ENCODE measurements at regions not wholly inside any gene's neighbourhood (a gene's known extent, or its start where the extent isn't known, plus 50 kb on each side); places are given as distances from the start of the nearest gene placed in this dataset.

DNA sequence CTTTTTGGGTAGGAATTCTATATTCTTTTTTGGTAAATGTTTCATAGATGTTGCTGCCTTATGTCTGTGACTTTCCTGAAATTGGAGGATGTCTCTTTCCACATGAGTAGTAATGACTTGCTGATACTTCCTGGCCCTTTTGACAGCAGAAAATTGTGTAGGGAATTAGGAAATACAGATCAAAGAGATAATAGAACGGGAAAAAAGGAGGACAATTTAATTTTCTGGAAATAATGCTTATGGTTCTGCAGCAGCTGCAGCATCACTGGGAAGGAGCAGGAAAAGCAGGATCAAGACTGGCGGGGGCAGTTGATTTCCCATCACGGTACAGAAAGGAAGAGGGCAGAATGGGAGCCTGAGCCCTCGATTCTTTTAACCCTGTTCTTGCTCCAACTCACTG lies 68.8 kb upstream of the PZP start:
- H3K27me3 ChIP-seq (ENCODE audit: control insufficient read depth, insufficient read depth, low read length): no peaks in the 10 kb centered on the region
- ChIA-PET CTCF (no interaction called here), POLR2A (no interaction called here)
- no peak overlapping the region for H3K27ac ChIP-seq (ENCODE audit: low read depth, low read length)
- TF ChIP-seq, protein P1, sequence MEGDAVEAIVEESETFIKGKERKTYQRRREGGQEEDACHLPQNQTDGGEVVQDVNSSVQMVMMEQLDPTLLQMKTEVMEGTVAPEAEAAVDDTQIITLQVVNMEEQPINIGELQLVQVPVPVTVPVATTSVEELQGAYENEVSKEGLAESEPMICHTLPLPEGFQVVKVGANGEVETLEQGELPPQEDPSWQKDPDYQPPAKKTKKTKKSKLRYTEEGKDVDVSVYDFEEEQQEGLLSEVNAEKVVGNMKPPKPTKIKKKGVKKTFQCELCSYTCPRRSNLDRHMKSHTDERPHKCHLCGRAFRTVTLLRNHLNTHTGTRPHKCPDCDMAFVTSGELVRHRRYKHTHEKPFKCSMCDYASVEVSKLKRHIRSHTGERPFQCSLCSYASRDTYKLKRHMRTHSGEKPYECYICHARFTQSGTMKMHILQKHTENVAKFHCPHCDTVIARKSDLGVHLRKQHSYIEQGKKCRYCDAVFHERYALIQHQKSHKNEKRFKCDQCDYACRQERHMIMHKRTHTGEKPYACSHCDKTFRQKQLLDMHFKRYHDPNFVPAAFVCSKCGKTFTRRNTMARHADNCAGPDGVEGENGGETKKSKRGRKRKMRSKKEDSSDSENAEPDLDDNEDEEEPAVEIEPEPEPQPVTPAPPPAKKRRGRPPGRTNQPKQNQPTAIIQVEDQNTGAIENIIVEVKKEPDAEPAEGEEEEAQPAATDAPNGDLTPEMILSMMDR (IDR thresholded peaks at IDR 0.05; ENCODE audit: low read depth, low read length): no peak
- no peak for DNase-seq (ENCODE audit: low read depth, low spot score)
- H3K4me3 ChIP-seq (ENCODE audit: low read depth, low read length): no peak overlapping the region
- H3K9me3 ChIP-seq (ENCODE audit: control insufficient read depth, insufficient read depth, low read length): no peaks in the 10 kb centered on the region

DNA sequence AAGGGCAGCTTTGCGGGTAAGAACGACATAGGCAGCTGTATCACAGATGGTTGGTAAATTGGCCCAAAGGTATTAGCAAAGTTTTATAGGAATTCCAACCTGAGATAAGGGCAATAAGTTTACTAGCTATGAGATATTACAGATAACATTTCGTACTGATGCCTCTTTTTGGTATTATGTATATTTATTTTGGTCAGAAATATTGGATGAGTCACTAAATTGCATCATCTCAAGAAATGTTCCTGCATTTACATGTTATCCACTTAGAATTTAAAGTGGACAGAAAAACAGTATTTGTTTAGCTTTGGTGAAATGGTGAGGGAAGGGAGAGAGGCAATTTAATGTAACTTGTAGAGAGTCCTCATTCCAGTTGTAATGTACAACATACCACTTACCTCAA lies 65.1 kb upstream of the PZP start:
- TF ChIP-seq, protein P1 (IDR thresholded peaks at IDR 0.05; ENCODE audit: low read depth, low read length): no peak
- Histone ChIP-seq H3K4me3 (ENCODE audit: low read depth, low read length) (no peak overlapping the region), H3K9me3 (ENCODE audit: control insufficient read depth, insufficient read depth, low read length) (no peaks in the 10 kb centered on the region), H3K27ac (ENCODE audit: low read depth, low read length) (no peak overlapping the region), H3K27me3 (ENCODE audit: control insufficient read depth, insufficient read depth, low read length) (no peaks in the 10 kb centered on the region)
- CTCF ChIA-PET: no interaction called here
- no peak for DNase-seq (ENCODE audit: low read depth, low spot score)
- POLR2A ChIA-PET: no interaction called here

DNA sequence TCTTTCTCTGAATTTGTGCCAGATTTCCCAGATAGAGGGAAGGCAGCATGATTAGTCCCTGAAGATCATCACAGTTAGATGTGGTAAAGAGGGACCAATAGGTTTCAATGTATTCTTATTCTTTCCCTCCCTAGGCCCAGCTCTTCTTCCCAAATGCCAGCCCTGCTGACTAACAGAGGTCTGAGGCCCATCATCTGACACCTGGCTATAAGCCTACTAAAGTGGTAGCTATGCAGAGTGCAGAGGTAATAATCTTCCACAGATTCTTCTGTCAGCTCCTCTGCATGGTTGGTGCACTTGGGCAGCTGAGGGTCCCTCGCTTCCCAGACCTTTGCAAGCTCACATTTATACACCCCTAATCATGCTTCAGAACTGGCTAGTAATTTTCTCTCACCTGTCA lies 63.7 kb upstream of the PZP start:
- no peaks in the 10 kb centered on the region for H3K9me3 ChIP-seq (ENCODE audit: control insufficient read depth, insufficient read depth, low read length)
- TF ChIP-seq, protein P1 (IDR thresholded peaks at IDR 0.05; ENCODE audit: low read depth, low read length): no peak
- POLR2A ChIA-PET: no interaction called here
- no peak overlapping the region for H3K4me3 ChIP-seq (ENCODE audit: low read depth, low read length)
- DNase-seq (ENCODE audit: low read depth, low spot score): no peak
- no peaks in the 10 kb centered on the region for H3K27me3 ChIP-seq (ENCODE audit: control insufficient read depth, insufficient read depth, low read length)
- CTCF ChIA-PET: interaction anchor here (0.6 kb wide), 1 partner anchor 12 kb away, joined by 3 read pairs; no protein-coding TSS in a partner anchor
- H3K27ac ChIP-seq (ENCODE audit: low read depth, low read length): no peak overlapping the region

DNA sequence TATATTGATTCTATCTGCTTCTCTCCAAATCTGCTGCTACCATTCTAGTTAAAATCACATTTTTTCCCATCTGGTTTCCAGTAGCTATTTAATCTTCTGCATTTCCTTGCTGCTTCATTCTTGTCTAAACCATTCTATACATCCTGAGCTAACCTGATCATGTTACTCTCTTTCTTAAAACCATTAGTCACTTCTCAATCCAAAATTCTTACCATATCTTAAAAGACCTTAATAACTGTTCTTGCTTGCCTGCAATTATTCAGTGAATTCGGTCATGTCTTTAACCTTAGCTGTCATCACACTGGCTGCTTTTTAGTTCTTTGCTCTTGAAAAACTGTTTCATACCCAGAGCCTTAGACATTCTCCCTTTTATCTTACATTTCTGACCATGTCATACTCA lies 56.4 kb upstream of the PZP start:
- Histone ChIP-seq H3K27ac (ENCODE audit: low read depth, low read length) (no peak overlapping the region), H3K27me3 (ENCODE audit: control insufficient read depth, insufficient read depth, low read length) (no peaks in the 10 kb centered on the region), H3K9me3 (ENCODE audit: control insufficient read depth, insufficient read depth, low read length) (no peaks in the 10 kb centered on the region), H3K4me3 (ENCODE audit: low read depth, low read length) (no peak overlapping the region)
- no peak for DNase-seq (ENCODE audit: low read depth, low spot score)
- ChIA-PET POLR2A (no interaction called here), CTCF (no interaction called here)
- TF ChIP-seq, protein P1 (IDR thresholded peaks at IDR 0.05; ENCODE audit: low read depth, low read length): no peak

DNA sequence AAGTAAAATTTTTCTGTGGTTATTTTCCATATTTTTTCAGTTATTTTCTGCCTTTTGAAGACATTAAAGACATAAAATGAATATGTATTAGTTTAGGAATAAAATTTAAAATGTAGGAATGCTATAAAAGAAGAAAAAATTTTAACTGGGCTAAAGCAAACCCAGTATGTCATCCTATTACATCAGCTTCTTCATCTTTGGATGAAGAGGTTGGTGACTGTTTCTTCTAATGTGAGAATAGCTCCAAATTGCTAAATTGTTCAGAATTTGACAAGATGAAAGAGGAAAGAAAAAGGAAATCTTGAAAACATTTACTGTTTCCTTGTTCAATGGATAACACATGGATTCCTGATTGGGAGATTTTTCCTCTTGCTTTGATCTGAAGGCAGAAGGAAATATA lies 52.7 kb upstream of the PZP start:
- no peak overlapping the region for H3K4me3 ChIP-seq (ENCODE audit: low read depth, low read length)
- no peaks in the 10 kb centered on the region for H3K9me3 ChIP-seq (ENCODE audit: control insufficient read depth, insufficient read depth, low read length)
- TF ChIP-seq, protein P1 (IDR thresholded peaks at IDR 0.05; ENCODE audit: low read depth, low read length): no peak
- no peak for DNase-seq (ENCODE audit: low read depth, low spot score)
- no peaks in the 10 kb centered on the region for H3K27me3 ChIP-seq (ENCODE audit: control insufficient read depth, insufficient read depth, low read length)
- POLR2A ChIA-PET: no interaction called here
- CTCF ChIA-PET: no interaction called here
- H3K27ac ChIP-seq (ENCODE audit: low read depth, low read length): no peak overlapping the region
